RPMI8226 (cell line): ENCODE measurements at regions not wholly inside any gene's neighbourhood (a gene's known extent, or its start where the extent isn't known, plus 50 kb on each side); places are given as distances from the start of the nearest gene placed in this dataset.
"Not testable (repeated sequence)": the region's sequence is repeated elsewhere in the genome, so short reads cannot be mapped to it uniquely, and the experiment has no call there.

Experiments
- DNase-seq: peaks from one replicate; pipeline ENCODE4 v3.0.0-alpha.2; 2015

- DNase-seq, result no peak
Observed at GRCh38 chr1:178020968-178021640, 51.2 kb upstream of the SEC16B start.

GRCh38 chr1:178021950-178022349 is 52.1 kb upstream of the SEC16B start:
- no peak for DNase-seq

DNA sequence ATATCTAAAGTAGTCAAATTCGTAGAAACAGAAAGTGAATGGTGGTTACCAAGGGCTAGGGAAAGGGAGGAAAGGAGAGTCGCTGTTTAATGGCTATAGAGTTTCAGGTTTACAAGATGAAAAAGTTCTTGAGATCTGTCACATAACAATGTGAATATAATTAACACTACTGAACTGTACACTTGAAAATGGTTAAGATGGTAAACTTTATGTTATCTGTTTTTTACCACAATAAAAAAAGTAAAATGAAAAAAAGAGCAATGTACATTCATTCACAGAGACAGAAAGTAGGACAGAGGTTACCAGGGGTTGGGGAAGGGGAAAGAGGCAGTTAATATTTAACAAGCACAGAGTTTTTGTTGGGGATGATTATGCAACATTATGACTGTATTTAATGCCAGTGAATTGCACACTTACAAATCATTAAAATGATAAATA is 53.3 kb upstream of the SEC16B start:
- no peak for DNase-seq

GRCh38 chr1:178024504-178024903 is 54.6 kb upstream of the SEC16B start:
- DNase-seq, result no peak

GRCh38 chr1:178025613-178026356 is 55.9 kb upstream of the SEC16B start:
- DNase-seq, result no peak

DNA sequence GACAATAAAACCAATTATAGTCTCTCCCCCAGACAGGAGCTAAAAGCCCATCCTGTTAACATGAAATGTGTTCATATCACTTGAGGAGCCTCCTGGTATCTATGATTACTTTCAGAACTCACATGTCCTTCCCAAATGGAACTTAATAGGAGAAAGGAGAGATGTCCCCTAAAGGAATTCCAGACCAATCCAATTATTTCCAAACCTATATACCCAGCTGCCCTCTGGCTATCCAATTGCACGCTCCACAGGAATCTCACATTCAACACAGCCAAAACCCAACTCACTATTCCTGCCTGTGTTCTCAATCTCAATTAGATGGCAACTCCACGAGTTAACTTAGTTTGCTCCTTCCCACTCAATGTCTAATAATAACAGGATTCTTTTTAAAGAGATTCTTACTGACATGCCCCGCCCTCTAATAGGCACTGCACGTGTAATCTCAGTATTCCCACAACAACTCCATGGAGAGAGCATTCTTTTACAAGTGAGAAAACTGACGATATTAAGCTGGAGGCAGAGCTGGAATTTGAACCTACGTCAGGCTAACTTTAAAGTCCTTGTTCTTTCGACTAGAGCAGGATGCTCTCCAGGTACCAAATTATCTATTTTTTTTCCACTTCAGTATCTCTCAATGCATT is 59.1 kb upstream of the SEC16B start:
- no peak for DNase-seq

DNA sequence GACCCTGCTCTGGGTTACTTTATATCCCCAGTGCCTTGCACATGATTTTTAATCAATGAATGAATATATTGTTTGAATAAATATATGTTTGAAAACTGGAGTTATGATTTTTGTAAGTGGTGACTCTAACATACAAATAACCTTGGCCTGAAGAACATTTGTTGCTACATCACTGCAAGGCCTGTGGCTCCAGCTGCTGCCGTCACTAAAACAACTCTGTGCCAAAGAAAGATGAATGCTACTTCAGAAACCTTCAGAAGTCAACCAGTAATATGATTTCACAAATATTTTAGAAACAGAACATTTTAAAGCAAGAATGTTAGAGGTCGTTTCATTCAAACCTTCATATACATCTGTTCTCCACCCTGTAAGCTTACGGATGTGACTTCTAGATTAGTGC is 60.6 kb upstream of the SEC16B start:
- no peak for DNase-seq

- peak; percentile 73 for DNase-seq
Observed at GRCh38 chr1:178031856-178032320, 62.0 kb upstream of the RASAL2 start.

DNA sequence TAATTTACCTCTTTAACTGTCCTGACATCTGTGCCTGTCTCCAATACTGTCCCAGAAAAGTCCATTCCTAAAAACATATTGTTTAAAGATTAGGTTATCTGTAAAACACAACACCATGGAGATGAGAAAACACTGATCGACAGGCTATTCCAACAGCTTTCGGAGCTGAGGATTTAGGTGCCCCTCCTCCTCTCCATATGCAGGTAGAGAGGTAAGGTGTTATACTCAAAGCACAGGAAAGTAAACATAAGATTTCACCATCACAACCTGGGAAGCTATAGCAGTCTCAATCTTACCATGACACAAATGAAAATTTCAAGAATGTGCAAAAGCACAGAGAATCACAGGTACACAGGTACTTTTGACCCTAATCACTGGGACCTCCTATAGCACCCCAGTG is 60.9 kb upstream of the RASAL2 start:
- DNase-seq, result no peak

DNA sequence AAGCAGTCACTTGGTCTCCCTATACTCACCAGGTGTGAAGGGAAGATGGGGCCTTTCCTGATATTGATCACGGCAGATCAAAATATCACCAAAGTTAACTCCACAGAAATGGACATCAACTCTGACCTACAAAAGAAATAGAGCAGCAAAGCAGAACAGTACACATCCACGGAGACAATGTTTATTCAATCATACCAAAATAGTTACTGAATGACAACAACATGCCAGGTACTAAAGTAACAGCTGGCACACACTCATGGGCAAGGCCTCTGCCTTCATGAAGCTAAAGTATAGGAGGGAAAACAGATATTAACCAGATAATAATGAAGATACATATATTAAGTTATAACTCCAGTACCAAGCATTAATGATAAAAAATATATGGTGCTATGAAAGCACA is 59.2 kb upstream of the RASAL2 start:
- DNase-seq, result no peak

GRCh38 chr1:178036090-178036489 is 57.8 kb upstream of the RASAL2 start:
- DNase-seq, result no peak

DNA sequence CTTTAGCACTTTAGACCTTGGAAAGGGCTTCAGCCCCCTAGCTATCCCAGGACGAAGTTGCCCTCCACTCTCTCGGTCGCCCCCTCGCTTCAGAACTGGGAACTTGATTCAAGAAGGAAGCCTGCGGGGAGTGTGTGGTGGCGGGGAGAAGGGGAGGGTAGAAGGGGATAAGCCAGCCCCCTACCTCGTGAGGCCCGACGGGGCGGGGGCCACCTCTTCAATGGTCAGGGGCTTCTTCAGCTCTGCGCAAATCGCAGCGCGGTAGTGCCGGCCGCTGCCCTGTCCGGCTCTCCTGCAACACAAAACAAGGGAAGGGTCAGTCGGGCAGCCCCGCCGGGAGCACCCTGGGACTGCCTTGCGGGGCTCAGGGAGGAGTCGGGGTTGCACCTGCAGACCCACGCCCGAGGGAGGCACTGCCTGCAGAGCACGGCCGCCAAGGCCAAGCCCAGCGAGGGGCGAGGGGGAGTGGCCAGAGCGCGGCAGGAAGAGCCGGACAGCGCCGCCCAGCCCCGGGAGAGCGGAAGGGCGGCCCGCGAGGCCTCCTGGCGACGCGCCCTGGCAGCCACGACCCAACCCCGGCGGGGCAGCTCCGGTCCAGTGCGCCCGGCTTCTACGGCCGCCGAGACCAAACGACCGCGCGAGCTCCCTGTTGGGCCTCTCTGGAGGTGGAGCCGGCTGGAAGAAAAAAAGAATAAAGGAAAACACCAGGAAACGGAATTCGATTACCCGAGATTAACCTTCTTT is 56.2 kb upstream of the RASAL2 start:
- DNase-seq, result no peak

GRCh38 chr1:178038372-178038771 is 55.5 kb upstream of the RASAL2 start:
- no peak for DNase-seq

DNA sequence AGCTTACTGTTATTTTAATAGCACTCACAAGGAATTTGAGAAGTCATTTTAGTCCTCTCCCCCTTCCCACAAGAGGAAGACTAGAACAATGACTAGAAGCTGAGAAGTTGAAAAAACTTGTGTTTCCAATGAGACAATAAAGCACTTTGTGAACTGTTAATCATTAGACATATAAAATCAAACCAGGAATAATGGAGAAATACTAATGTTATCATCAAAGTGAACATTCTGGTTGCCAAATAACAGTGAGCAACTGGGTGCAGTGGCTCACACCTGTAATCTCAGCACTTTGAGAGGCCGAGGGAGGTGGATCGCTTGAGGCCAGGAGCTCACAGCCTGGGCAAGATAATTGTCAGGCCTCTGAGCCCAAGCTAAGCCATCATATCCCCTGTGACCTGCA is 54.0 kb upstream of the RASAL2 start:
- no peak for DNase-seq

DNA sequence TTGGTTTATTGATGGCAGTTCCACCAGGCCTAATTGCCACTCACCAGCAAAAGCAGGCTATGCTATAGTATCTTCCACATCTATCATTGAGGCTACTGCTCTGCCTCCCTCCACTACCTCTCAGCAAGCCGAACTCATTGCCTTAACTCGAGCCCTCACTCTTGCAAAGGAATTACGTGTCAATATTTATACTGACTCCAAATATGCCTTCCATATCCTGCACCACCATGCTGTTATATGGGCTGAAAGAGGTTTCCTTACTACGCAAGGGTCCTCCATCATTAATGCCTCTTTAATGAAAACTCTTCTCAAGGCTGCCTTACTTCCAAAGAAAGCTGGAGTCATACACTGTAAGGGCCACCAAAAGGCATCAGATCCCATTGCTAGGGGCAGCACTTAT is 50.0 kb upstream of the RASAL2 start:
- not testable (repeated sequence) for DNase-seq
